Activated T-helper 1 cell treated with anti-CD3 and anti-CD28 coated beads, Interleukin-12 subunit alpha, Interleukin-12 subunit beta, Interleukin-2, Interleukin-4 antibody, amounts not matched to agents 30 ng/mL and 10 ng/mL and 1 ng/mL, durations not matched to agents 14 hours and 24 hours and 36 hours (primary cell): ENCODE measurements at regions not wholly inside any gene's neighbourhood (a gene's known extent, or its start where the extent isn't known, plus 50 kb on each side); places are given as distances from the start of the nearest gene placed in this dataset.
"Not testable (repeated sequence)": the region's sequence is repeated elsewhere in the genome, so short reads cannot be mapped to it uniquely, and the experiment has no call there.

Experiments
- DNase-seq: peaks from one replicate; pipeline ENCODE4 v3.0.0; 2021; ENCODE audit warnings: low spot score
- H3K27ac Mint-ChIP-seq: one replicate; pipeline ENCODE4 v1.8.0; 2021; ENCODE audit warnings: mild to moderate bottlenecking, mixed read lengths
- H3K27me3 Mint-ChIP-seq: one replicate; pipeline ENCODE4 v1.8.0; 2022; ENCODE audit warnings: mild to moderate bottlenecking, moderate library complexity, mixed read lengths; ENCODE audit not compliant: insufficient read depth
- H3K36me3 Mint-ChIP-seq: one replicate; pipeline ENCODE4 v1.8.0; 2021; ENCODE audit warnings: low read depth, mixed read lengths
- H3K4me1 Mint-ChIP-seq: one replicate; pipeline ENCODE4 v1.8.0; 2021; ENCODE audit warnings: low read depth, mixed read lengths
- H3K4me3 Mint-ChIP-seq: one replicate; pipeline ENCODE4 v1.8.0; 2021; ENCODE audit warnings: mild to moderate bottlenecking, moderate library complexity, mixed read lengths
- H3K9me3 Mint-ChIP-seq: one replicate; pipeline ENCODE4 v1.8.0; 2021; ENCODE audit warnings: mixed read lengths
- intact Hi-C: fragments of 100-400 bp; cut with micrococcal nuclease; formaldehyde crosslinking; loops from one replicate; pipeline ENCODE4 v1.15.1; 2024

GRCh38 chr5:34245813-34246212, 202.8 kb upstream of the C1QTNF3 start:
- H3K4me1 Mint-ChIP-seq: peaks cover 10% of the 10 kb centered on the region
- H3K36me3 Mint-ChIP-seq, intact Hi-C loops, H3K27me3 Mint-ChIP-seq, H3K27ac Mint-ChIP-seq, H3K9me3 Mint-ChIP-seq: not testable (repeated sequence)
- H3K4me3 Mint-ChIP-seq: peak overlapping the region; percentile 75
- peak; percentile 0 for DNase-seq

GRCh38 chr5:34258598-34258997, 215.6 kb upstream of the C1QTNF3 start:
- H3K27ac Mint-ChIP-seq, H3K4me3 Mint-ChIP-seq, H3K9me3 Mint-ChIP-seq, intact Hi-C loops, H3K4me1 Mint-ChIP-seq, DNase-seq, H3K27me3 Mint-ChIP-seq, H3K36me3 Mint-ChIP-seq: not testable (repeated sequence)

- H3K9me3 Mint-ChIP-seq, DNase-seq, H3K27ac Mint-ChIP-seq, intact Hi-C loops, H3K36me3 Mint-ChIP-seq, H3K4me1 Mint-ChIP-seq, H3K4me3 Mint-ChIP-seq, H3K27me3 Mint-ChIP-seq: not testable (repeated sequence)
These were observed 218.0 kb upstream of the C1QTNF3 start for GRCh38 chr5:34261020-34261419.

GRCh38 chr5:34266151-34266550, 223.1 kb upstream of the C1QTNF3 start:
- H3K36me3 Mint-ChIP-seq, intact Hi-C loops, H3K4me1 Mint-ChIP-seq, DNase-seq, H3K4me3 Mint-ChIP-seq, H3K27ac Mint-ChIP-seq, H3K9me3 Mint-ChIP-seq, H3K27me3 Mint-ChIP-seq: not testable (repeated sequence)

GRCh38 chr5:34296759-34297158, 253.7 kb upstream of the C1QTNF3 start:
- H3K4me3 Mint-ChIP-seq, H3K4me1 Mint-ChIP-seq, intact Hi-C loops, H3K27ac Mint-ChIP-seq, H3K9me3 Mint-ChIP-seq, H3K27me3 Mint-ChIP-seq, H3K36me3 Mint-ChIP-seq, DNase-seq: not testable (repeated sequence)

- H3K27ac Mint-ChIP-seq, H3K4me1 Mint-ChIP-seq, intact Hi-C loops, H3K27me3 Mint-ChIP-seq, H3K36me3 Mint-ChIP-seq, DNase-seq, H3K4me3 Mint-ChIP-seq, H3K9me3 Mint-ChIP-seq: not testable (repeated sequence)
These were observed 286.2 kb upstream of the C1QTNF3 start for GRCh38 chr5:34329201-34329600.

- H3K27ac Mint-ChIP-seq, DNase-seq, intact Hi-C loops, H3K4me3 Mint-ChIP-seq, H3K27me3 Mint-ChIP-seq, H3K4me1 Mint-ChIP-seq, H3K9me3 Mint-ChIP-seq, H3K36me3 Mint-ChIP-seq: not testable (repeated sequence)
These were observed 286.6 kb upstream of the C1QTNF3 start for GRCh38 chr5:34329611-34330108.

GRCh38 chr5:34331928-34332454, 289.0 kb upstream of the C1QTNF3 start:
- H3K27me3 Mint-ChIP-seq, H3K4me1 Mint-ChIP-seq, H3K27ac Mint-ChIP-seq, H3K36me3 Mint-ChIP-seq, DNase-seq, intact Hi-C loops, H3K4me3 Mint-ChIP-seq, H3K9me3 Mint-ChIP-seq: not testable (repeated sequence)

GRCh38 chr5:34339408-34340001, 296.5 kb upstream of the C1QTNF3 start:
- H3K27ac Mint-ChIP-seq, intact Hi-C loops, H3K4me1 Mint-ChIP-seq, H3K4me3 Mint-ChIP-seq, H3K36me3 Mint-ChIP-seq, H3K9me3 Mint-ChIP-seq, H3K27me3 Mint-ChIP-seq, DNase-seq: not testable (repeated sequence)

GRCh38 chr5:34354440-34354839, 301.7 kb upstream of the RAI14 start:
- DNase-seq, H3K27me3 Mint-ChIP-seq, H3K4me1 Mint-ChIP-seq, H3K9me3 Mint-ChIP-seq, H3K4me3 Mint-ChIP-seq, intact Hi-C loops, H3K36me3 Mint-ChIP-seq, H3K27ac Mint-ChIP-seq: not testable (repeated sequence)

GRCh38 chr5:34371417-34371816, 284.7 kb upstream of the RAI14 start:
- H3K4me1 Mint-ChIP-seq, H3K9me3 Mint-ChIP-seq, intact Hi-C loops, DNase-seq, H3K36me3 Mint-ChIP-seq, H3K27me3 Mint-ChIP-seq, H3K27ac Mint-ChIP-seq, H3K4me3 Mint-ChIP-seq: not testable (repeated sequence)

- H3K27ac Mint-ChIP-seq, DNase-seq, H3K9me3 Mint-ChIP-seq, intact Hi-C loops, H3K4me1 Mint-ChIP-seq, H3K4me3 Mint-ChIP-seq, H3K36me3 Mint-ChIP-seq, H3K27me3 Mint-ChIP-seq: not testable (repeated sequence)
These were observed 284.3 kb upstream of the RAI14 start for GRCh38 chr5:34371817-34372216.

- H3K4me1 Mint-ChIP-seq, intact Hi-C loops, H3K27ac Mint-ChIP-seq, H3K9me3 Mint-ChIP-seq, DNase-seq, H3K27me3 Mint-ChIP-seq, H3K36me3 Mint-ChIP-seq, H3K4me3 Mint-ChIP-seq: not testable (repeated sequence)
These were observed 283.4 kb upstream of the RAI14 start for GRCh38 chr5:34372739-34373138.

- H3K4me1 Mint-ChIP-seq, H3K9me3 Mint-ChIP-seq, intact Hi-C loops, H3K4me3 Mint-ChIP-seq, DNase-seq, H3K27ac Mint-ChIP-seq, H3K27me3 Mint-ChIP-seq, H3K36me3 Mint-ChIP-seq: not testable (repeated sequence)
These were observed 278.5 kb upstream of the RAI14 start for GRCh38 chr5:34377651-34378050.
